ENCODE measurements at regions not wholly inside any gene's neighbourhood (a gene's known extent, or its start where the extent isn't known, plus 50 kb on each side); places are given as distances from the start of the nearest gene placed in this dataset.

GRCh38 chr5:2381861-2382260, 369.6 kb downstream of the IRX2 start:
- Histone ChIP-seq H3K27ac (ENCODE audit: low read length) (no peak overlapping the region), H3K36me3 (replicated peaks; ENCODE audit: insufficient read depth, low read length) (no peaks in the 10 kb centered on the region), H3K79me2 (ENCODE audit: low read length) (no peaks in the 10 kb centered on the region), H3K9ac (ENCODE audit: low read length) (no peak overlapping the region), H3K27me3 (replicated peaks; ENCODE audit: insufficient read depth, low read length) (no peaks in the 10 kb centered on the region), H3K4me1 (ENCODE audit: low read length) (no peaks in the 10 kb centered on the region), H3K4me2 (ENCODE audit: low read depth, low read length) (no peak overlapping the region), H4K20me1 (ENCODE audit: insufficient read depth, low read length) (no peaks in the 10 kb centered on the region), H3K9me3 (replicated peaks; ENCODE audit: insufficient read depth, low read length) (no peaks in the 10 kb centered on the region), H3K9me2 (replicated peaks; ENCODE audit: insufficient read depth, low read length) (no peaks in the 10 kb centered on the region), H3F3A (ENCODE audit: insufficient read depth, low read length) (no peaks in the 10 kb centered on the region), H2AFZ (ENCODE audit: low read length) (no peak overlapping the region), H3K4me3 (ENCODE audit: low read length) (no peak overlapping the region)
- no peak for DNase-seq
- TF ChIP-seq EZH2phosphoT487 (IDR thresholded peaks at IDR 0.05; ENCODE audit: low read length) (no peak), EZH2 (optimal IDR thresholded peaks at IDR 0.05; ENCODE audit: low read depth, low read length) (no peak)
- TF ChIP-seq, protein P1, sequence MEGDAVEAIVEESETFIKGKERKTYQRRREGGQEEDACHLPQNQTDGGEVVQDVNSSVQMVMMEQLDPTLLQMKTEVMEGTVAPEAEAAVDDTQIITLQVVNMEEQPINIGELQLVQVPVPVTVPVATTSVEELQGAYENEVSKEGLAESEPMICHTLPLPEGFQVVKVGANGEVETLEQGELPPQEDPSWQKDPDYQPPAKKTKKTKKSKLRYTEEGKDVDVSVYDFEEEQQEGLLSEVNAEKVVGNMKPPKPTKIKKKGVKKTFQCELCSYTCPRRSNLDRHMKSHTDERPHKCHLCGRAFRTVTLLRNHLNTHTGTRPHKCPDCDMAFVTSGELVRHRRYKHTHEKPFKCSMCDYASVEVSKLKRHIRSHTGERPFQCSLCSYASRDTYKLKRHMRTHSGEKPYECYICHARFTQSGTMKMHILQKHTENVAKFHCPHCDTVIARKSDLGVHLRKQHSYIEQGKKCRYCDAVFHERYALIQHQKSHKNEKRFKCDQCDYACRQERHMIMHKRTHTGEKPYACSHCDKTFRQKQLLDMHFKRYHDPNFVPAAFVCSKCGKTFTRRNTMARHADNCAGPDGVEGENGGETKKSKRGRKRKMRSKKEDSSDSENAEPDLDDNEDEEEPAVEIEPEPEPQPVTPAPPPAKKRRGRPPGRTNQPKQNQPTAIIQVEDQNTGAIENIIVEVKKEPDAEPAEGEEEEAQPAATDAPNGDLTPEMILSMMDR (IDR thresholded peaks at IDR 0.05; ENCODE audit: low read length), result no peak

GRCh38 chr5:2381070-2381469, 370.4 kb downstream of the IRX2 start:
- Histone ChIP-seq H3K9ac (ENCODE audit: low read length) (no peak overlapping the region), H3K36me3 (replicated peaks; ENCODE audit: insufficient read depth, low read length) (no peaks in the 10 kb centered on the region), H3F3A (ENCODE audit: insufficient read depth, low read length) (no peaks in the 10 kb centered on the region), H3K27me3 (replicated peaks; ENCODE audit: insufficient read depth, low read length) (no peaks in the 10 kb centered on the region), H3K4me3 (ENCODE audit: low read length) (no peak overlapping the region), H3K4me2 (ENCODE audit: low read depth, low read length) (no peak overlapping the region), H3K9me2 (replicated peaks; ENCODE audit: insufficient read depth, low read length) (no peaks in the 10 kb centered on the region), H3K27ac (ENCODE audit: low read length) (no peak overlapping the region), H3K4me1 (ENCODE audit: low read length) (no peaks in the 10 kb centered on the region), H2AFZ (ENCODE audit: low read length) (no peak overlapping the region), H3K9me3 (replicated peaks; ENCODE audit: insufficient read depth, low read length) (no peaks in the 10 kb centered on the region), H3K79me2 (ENCODE audit: low read length) (no peaks in the 10 kb centered on the region), H4K20me1 (ENCODE audit: insufficient read depth, low read length) (no peaks in the 10 kb centered on the region)
- no peak for TF ChIP-seq EZH2 (optimal IDR thresholded peaks at IDR 0.05; ENCODE audit: low read depth, low read length)
- no peak for DNase-seq

- Histone ChIP-seq H3K4me1 (ENCODE audit: low read length) (peaks cover 2% of the 10 kb centered on the region; the same call in 1 of the 2 replicates), H4K20me1 (ENCODE audit: insufficient read depth, low read length) (no peaks in the 10 kb centered on the region), H3K4me3 (ENCODE audit: low read length) (no peak overlapping the region), H3K36me3 (replicated peaks; ENCODE audit: insufficient read depth, low read length) (no peaks in the 10 kb centered on the region), H3K9me3 (replicated peaks; ENCODE audit: insufficient read depth, low read length) (no peaks in the 10 kb centered on the region), H3K9me2 (replicated peaks; ENCODE audit: insufficient read depth, low read length) (no peaks in the 10 kb centered on the region), H3K9ac (ENCODE audit: low read length) (no peak overlapping the region), H3K79me2 (ENCODE audit: low read length) (no peaks in the 10 kb centered on the region), H2AFZ (ENCODE audit: low read length) (no peak overlapping the region), H3K27ac (ENCODE audit: low read length) (no peak overlapping the region), H3F3A (ENCODE audit: insufficient read depth, low read length) (no peaks in the 10 kb centered on the region), H3K4me2 (ENCODE audit: low read depth, low read length) (no peak overlapping the region), H3K27me3 (replicated peaks; ENCODE audit: insufficient read depth, low read length) (no peaks in the 10 kb centered on the region)
- TF ChIP-seq, protein P1 (IDR thresholded peaks at IDR 0.05; ENCODE audit: low read length), result no peak
- TF ChIP-seq EZH2 (optimal IDR thresholded peaks at IDR 0.05; ENCODE audit: low read depth, low read length) (no peak), EZH2phosphoT487 (IDR thresholded peaks at IDR 0.05; ENCODE audit: low read length) (no peak)
- no peak for DNase-seq
Observed at GRCh38 chr5:2378976-2379375, 372.5 kb downstream of the IRX2 start.

GRCh38 chr5:2378108-2378507, 373.4 kb downstream of the IRX2 start:
- Histone ChIP-seq H3K9me2 (replicated peaks; ENCODE audit: insufficient read depth, low read length) (no peaks in the 10 kb centered on the region), H4K20me1 (ENCODE audit: insufficient read depth, low read length) (no peaks in the 10 kb centered on the region), H3K36me3 (replicated peaks; ENCODE audit: insufficient read depth, low read length) (no peaks in the 10 kb centered on the region), H3K4me2 (ENCODE audit: low read depth, low read length) (no peak overlapping the region), H2AFZ (ENCODE audit: low read length) (no peak overlapping the region), H3K27ac (ENCODE audit: low read length) (no peak overlapping the region), H3F3A (ENCODE audit: insufficient read depth, low read length) (no peaks in the 10 kb centered on the region), H3K27me3 (replicated peaks; ENCODE audit: insufficient read depth, low read length) (no peaks in the 10 kb centered on the region), H3K79me2 (ENCODE audit: low read length) (no peaks in the 10 kb centered on the region), H3K4me3 (ENCODE audit: low read length) (no peak overlapping the region), H3K9me3 (replicated peaks; ENCODE audit: insufficient read depth, low read length) (no peaks in the 10 kb centered on the region), H3K9ac (ENCODE audit: low read length) (no peak overlapping the region), H3K4me1 (ENCODE audit: low read length) (peaks cover 4% of the 10 kb centered on the region; the same call in 1 of the 2 replicates)
- no peak for DNase-seq
- no peak for TF ChIP-seq EZH2phosphoT487 (IDR thresholded peaks at IDR 0.05; ENCODE audit: low read length)
- no peak for TF ChIP-seq EZH2 (optimal IDR thresholded peaks at IDR 0.05; ENCODE audit: low read depth, low read length)
- TF ChIP-seq, protein P1 (IDR thresholded peaks at IDR 0.05; ENCODE audit: low read length), result no peak
